PC-3 (cell line): ENCODE measurements at regions not wholly inside any gene's neighbourhood (a gene's known extent, or its start where the extent isn't known, plus 50 kb on each side); places are given as distances from the start of the nearest gene placed in this dataset.

Experiments
- EZH2 ChIP-seq: fragments of 300-600 bp; sonication (generic); IDR thresholded peaks from one replicate; pipeline ENCODE4 v1.6.1; 2017; ENCODE audit warnings: antibody characterized with exemption, mild to moderate bottlenecking, low read length; ENCODE audit not compliant: unreplicated experiment
- EZH2phosphoT487 ChIP-seq: fragments of 300-600 bp; sonication (generic); IDR thresholded peaks from 2 replicates; pipeline ENCODE4 v1.6.1; 2018; ENCODE audit warnings: mild to moderate bottlenecking, antibody characterized with exemption, low read length, borderline replicate concordance
- TF ChIP-seq, protein P1 (sequence below): fragments of 300-600 bp; sonication (generic); conservative IDR thresholded peaks from 2 replicates; pipeline ENCODE4 v1.5.1; 2017; ENCODE audit warnings: antibody characterized with exemption, low read depth, mild to moderate bottlenecking, low read length

DNA sequence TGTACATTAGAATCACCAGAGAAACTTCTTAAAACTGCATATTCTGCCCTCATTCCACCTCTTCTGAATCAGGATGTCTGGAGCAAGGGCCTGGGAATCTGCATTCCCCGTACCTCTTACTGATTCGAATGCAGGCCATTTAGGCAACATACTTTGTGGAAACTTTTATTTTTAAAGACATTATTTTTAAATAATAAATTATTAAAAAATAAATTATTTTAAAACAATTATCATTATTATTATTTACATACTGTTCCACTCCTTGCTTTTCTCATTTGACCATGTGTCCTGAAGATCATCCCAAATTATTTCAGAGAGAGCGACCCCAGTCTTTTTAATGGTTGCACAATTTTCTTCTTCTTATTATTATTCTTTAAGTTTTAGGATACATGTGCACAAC lies 336.6 kb upstream of the TBC1D5 start:
- TF ChIP-seq, protein P1, sequence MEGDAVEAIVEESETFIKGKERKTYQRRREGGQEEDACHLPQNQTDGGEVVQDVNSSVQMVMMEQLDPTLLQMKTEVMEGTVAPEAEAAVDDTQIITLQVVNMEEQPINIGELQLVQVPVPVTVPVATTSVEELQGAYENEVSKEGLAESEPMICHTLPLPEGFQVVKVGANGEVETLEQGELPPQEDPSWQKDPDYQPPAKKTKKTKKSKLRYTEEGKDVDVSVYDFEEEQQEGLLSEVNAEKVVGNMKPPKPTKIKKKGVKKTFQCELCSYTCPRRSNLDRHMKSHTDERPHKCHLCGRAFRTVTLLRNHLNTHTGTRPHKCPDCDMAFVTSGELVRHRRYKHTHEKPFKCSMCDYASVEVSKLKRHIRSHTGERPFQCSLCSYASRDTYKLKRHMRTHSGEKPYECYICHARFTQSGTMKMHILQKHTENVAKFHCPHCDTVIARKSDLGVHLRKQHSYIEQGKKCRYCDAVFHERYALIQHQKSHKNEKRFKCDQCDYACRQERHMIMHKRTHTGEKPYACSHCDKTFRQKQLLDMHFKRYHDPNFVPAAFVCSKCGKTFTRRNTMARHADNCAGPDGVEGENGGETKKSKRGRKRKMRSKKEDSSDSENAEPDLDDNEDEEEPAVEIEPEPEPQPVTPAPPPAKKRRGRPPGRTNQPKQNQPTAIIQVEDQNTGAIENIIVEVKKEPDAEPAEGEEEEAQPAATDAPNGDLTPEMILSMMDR, result no peak
- no peak for TF ChIP-seq EZH2
- TF ChIP-seq EZH2phosphoT487, result no peak
